K562 (cell line): ENCODE measurements at regions not wholly inside any gene's neighbourhood (a gene's known extent, or its start where the extent isn't known, plus 50 kb on each side); places are given as distances from the start of the nearest gene placed in this dataset.

Source experiments
- BRD9 ChIP-seq: fragments of 450-650 bp; IDR thresholded peaks from 2 replicates; pipeline ENCODE4 v1.6.1; 2018; ENCODE audit warnings: low read depth; ENCODE audit not compliant: partially characterized antibody
- CHD1 ChIP-seq: fragments of 200-600 bp; sonication (generic); IDR thresholded peaks from one replicate; pipeline ENCODE4 v1.6.1; 2012; ENCODE audit warnings: mild to moderate bottlenecking, moderate library complexity, low read length, inconsistent platforms
- POLR2A ChIP-seq: fragments of 450-650 bp; conservative IDR thresholded peaks from 2 replicates; pipeline ENCODE4 v1.6.1; 2016
- RFX5 ChIP-seq: IDR thresholded peaks from 2 replicates; pipeline ENCODE4 v1.6.1; 2011; ENCODE audit warnings: low read depth, mild to moderate bottlenecking, improper control_type of control experiment, low read length
- TF ChIP-seq, protein P1 (sequence below): sonication (generic); formaldehyde crosslinking; IDR thresholded peaks from 2 replicates; pipeline ENCODE4 v1.8.1; 2023; ENCODE audit warnings: mild to moderate bottlenecking, missing genetic modification reagents, moderate library complexity

DNA sequence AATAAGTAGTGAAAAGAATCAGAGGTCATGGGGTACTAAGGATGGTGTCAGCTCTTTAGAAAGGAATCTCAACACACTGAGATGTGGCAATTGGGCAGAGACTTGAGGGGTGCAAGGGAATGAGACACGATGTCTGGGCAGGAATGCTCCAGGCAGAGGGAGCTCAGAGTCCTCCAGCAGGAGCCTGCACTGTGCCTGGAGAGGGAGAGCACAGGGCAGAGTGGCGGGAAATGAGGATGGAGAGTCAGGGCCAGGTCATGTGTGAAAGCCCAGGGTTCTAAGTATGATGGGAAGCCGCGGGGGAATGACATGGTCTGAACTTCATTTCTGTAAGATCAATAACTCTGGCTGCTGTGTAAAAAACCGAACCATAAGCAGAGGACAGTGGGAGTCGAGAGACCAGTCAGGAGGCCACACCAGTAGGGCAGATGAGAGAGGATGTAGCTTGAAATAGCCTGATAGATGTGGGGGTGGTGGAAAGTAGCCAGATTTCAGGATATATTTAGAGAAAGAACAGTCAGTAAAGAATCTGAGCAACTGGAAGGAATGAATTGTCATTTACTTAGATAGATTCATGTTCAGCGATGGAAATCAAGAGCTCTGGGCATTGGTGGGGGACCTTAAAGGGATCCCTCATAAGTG lies 133.4 kb upstream of the DTNBP1 start:
- no peak for TF ChIP-seq POLR2A
- no peak for TF ChIP-seq BRD9
- TF ChIP-seq CHD1, result no peak
- TF ChIP-seq, protein P1, sequence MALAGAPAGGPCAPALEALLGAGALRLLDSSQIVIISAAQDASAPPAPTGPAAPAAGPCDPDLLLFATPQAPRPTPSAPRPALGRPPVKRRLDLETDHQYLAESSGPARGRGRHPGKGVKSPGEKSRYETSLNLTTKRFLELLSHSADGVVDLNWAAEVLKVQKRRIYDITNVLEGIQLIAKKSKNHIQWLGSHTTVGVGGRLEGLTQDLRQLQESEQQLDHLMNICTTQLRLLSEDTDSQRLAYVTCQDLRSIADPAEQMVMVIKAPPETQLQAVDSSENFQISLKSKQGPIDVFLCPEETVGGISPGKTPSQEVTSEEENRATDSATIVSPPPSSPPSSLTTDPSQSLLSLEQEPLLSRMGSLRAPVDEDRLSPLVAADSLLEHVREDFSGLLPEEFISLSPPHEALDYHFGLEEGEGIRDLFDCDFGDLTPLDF (CRISPR knock-in tag), result no peak
- no peak for TF ChIP-seq RFX5
